ENCODE measurements at regions not wholly inside any gene's neighbourhood (a gene's known extent, or its start where the extent isn't known, plus 50 kb on each side); places are given as distances from the start of the nearest gene placed in this dataset.

DNA sequence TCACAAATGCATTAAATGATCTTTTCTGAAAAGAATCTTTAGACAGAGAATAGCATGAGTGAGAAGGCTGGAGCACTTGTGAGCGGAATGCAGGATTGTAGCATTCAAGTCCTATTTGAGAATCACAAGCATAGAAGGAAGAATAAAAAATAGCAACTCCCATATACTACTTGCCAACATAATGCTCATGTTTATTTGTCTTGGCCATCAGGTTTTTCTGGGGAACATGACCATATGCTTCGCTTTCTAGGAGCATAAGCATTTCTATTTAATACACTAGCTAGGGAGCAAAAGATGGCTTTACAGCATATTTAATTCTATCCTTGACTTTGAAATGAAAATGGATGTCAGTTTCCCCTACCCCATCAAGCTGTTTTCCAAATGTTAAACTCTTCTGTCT lies 170.3 kb upstream of the MITF start:
- DNase-seq (ENCODE audit: low read depth in 2 of 2): no peak

DNA sequence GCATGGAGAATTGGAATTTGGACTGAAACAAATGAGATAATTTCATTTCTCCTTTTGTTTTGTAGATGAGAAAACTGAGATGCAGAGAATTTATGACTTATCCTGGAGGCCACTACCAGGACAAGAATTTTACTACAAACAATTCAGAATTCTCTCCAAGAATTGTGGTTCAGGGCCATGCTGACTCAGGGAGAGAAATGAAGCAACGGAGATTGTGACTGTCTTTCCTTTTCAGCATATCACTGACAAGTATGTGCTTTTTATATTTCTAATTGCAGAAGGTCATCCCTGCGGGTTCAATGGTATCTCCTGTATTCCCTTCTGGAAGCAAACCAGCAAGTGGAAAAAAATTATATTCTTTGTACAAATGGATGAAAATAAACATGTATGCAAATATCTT lies 170.8 kb upstream of the MITF start:
- no peak for DNase-seq (ENCODE audit: low read depth in 2 of 2)

DNA sequence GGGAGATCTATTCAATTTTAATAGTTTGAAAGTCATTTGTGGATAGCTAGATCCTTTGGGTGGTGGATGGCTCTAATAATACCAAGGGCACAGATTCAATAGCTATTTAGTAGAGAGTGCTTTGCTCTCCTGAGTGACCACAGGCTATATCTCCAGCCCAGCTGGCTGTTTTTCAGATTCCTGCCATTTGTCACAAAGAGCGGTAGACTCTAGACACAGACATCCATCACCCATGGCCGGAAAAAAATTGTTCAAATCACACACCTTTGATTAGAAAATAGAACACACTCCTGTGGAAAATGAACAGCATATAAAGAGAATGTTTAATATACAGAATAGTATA lies 171.6 kb upstream of the MITF start:
- no peak for DNase-seq (ENCODE audit: low read depth in 2 of 2)

DNA sequence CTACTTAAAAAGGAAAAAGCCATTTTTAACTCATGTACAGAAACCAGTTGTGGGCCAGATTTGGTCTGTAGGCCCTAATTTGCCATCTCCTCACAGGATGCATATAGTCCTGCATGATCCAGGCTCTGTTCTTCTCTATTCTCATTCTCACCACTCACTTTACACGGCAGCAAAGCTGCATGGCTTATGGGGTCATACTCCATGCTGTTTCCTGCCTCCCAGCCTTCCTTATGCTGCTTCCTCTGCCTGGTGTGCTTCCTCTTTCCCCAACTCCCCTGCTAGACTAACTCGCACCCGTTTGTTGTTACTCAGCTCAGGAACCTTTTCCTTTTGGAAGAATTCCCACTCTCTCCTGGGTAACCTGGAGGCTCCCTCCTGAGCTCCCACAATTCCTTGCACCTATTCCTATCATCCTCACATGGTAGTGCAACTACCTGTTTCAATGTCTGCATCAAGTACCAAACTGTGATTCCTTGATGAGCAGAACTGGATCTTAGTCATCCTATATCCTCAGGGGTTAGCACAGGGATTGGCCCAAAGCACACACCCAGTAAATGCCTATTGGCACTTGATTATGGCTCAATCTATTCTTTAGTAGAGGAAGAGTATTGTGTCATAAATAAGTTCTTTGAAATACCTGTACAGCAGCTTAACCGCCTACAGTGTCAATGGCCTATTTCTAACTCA lies 172.1 kb upstream of the MITF start:
- DNase-seq (ENCODE audit: low read depth in 2 of 2): no peak

DNA sequence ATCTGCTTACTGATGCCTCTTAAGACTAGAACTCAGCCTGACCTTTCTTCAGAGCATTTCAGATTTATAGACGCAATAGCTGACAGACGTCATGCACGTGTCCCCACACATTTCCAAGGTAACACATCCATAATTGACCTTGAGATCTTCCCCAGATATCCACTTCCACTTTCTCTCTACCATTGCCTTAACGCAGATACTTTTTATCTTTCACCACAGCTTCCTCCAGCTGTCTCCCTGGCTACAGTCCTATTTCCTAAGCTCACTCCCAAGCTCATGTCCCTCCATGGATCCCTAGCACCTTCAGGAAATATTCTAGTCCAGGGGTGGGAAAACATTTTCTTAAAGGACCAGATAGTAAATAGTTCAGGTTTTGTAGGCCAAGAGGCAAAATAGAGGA lies 173.0 kb upstream of the MITF start:
- no peak for DNase-seq (ENCODE audit: low read depth in 2 of 2)

DNA sequence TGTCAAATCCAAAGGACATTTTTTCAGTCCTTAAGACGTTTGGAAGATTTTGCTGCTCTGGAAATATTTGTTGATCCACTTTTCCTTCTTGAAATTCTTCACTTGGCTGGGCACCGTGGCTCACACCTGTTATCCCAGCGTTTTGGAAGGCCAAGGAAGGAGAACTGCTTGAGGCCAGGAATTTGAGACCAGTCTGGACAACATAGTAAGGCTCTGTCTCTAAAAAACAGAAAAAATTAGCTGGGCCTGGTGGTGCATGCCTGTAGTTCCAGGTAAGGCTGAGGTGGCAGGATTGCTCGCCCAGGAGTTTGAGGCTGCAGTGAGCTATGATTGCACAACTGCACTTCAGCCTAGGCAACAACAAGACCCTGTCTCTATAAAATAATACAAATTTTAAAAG lies 173.9 kb upstream of the MITF start:
- DNase-seq (ENCODE audit: low read depth in 2 of 2): no peak

DNA sequence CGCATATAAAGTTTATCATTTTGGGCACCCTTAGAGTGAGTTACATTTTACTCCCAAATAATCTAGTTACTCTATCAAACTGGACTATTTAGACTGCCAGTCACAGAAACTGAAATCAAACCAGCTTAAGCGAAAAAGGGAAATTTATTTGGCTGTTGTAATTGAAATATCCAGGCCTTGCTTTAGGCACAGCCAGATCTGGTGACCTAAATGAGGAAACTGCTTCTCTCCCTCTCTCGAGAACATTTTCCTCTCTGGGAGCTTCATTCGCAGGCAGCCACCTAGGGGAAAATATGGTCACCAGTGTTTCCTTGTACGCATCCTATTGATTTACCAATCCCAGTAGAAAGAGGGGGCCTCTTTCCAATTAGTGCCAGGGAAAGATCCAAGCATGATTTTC lies 175.3 kb upstream of the MITF start:
- no peak for DNase-seq (ENCODE audit: low read depth in 2 of 2)

DNA sequence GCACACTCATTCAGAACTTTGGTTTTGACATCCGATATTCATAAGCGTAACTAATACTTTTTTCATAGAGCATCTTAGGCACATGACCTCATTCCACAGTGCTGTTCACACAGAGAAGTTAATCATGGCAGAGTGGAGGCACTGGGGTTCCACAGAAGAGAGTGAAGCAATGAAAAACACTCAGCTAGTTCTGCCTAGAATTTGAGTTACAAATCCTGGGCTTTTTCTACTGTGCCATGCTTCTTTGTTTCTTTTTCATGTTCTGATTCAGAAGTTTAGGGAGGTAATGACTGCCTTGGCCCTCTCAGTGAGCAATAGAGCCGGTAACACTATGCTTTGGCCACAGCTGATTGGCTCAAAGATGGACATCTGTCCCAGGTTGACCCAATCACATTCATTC lies 176.1 kb upstream of the MITF start:
- DNase-seq (ENCODE audit: low read depth in 2 of 2): no peak

DNA sequence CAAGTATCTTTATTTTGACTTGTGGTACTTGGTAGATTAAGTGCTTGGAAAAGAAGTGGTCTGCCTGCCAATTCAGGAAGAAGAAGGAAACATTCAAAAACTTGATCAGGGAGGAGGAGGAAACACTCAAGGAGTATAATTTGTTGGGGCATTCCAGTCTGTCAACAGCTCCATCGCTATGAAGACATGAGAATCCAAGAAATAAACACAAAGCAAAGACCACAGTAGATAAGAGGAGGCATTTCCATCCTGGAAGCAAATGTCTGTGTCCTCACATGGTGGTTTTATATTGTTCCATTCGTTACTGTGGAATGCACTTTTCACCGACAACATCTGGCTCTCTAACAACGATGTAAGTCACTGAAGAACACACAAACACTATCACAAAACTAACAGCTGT lies 176.1 kb upstream of the FRMD4B start:
- no peak for DNase-seq (ENCODE audit: low read depth in 2 of 2)

DNA sequence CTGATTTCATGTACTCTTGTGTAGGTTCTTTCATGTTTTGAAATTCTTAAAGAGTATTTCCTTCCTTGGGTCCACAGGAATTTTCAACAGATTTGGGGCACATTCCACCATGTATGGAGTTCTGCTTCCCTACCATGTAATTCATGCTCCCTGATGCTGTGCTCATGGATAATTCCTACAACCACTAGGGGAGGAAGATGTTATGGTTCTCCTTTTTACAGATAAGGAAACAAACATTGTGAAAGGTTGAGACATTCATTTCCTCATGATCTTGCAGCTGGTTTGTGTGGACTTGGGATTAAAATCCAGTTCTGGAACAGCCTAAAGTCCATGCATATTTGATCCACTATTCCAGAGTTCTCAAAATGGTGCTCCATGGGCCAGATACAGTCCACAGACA lies 174.9 kb upstream of the FRMD4B start:
- no peak for DNase-seq (ENCODE audit: low read depth in 2 of 2)

DNA sequence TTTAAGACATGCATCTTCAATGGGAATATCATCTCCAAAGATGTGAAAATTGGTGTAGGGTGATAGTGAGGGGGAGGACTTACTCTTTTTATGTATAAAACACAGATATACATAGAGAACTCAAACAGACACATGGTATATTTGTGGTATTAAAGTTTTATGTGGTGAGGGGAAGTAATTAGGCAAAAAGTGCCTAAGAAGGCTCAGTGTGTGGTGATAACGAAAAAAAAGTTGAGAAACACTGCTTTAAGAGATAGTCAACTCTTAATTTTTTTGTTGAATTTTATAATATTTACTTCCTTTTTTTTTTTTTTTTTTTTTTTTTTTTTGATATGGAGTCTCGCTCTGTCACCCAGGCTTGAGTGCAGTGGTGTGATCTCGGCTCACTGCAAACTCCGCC lies 174.2 kb upstream of the FRMD4B start:
- DNase-seq (ENCODE audit: low read depth in 2 of 2): no peak

DNA sequence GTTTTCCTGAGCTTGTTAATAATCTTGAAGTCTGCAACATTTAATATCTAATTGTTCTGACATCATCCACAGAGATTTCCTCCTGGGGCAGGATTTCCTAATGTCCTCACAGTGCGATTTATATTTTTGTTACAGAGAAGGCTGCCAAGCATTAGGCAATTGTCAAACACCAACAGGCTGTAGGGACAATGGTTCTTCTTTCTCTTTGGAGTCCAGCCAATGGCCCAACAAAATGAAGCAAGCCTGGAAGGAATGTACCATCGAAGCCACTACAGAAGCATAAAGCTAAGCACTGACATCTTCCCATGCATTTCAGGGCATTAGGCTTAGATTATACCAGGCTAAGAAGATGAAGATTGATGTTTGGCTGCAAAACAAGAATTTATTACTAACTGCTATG lies 173.0 kb upstream of the FRMD4B start:
- no peak for DNase-seq (ENCODE audit: low read depth in 2 of 2)

DNA sequence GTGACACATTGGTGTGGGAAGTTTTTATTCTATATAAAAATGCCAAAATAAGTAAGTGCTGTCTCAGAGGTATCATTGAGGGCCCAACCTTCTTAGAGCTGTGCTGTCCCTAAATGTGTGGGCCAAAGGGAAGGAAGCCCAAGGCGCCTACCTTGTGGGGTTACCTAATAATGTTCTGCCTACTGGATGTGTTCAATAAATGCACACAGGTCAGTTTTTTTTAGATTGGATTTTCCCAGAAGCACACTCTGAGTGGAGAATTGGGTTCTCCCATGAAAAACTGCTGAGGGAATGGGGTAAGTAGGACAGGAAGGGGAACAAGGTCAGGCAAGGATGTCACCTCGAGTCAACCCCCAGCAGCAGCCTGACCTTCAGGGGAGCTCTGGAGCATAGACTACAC lies 168.7 kb upstream of the FRMD4B start:
- no peak for DNase-seq (ENCODE audit: low read depth in 2 of 2)

DNA sequence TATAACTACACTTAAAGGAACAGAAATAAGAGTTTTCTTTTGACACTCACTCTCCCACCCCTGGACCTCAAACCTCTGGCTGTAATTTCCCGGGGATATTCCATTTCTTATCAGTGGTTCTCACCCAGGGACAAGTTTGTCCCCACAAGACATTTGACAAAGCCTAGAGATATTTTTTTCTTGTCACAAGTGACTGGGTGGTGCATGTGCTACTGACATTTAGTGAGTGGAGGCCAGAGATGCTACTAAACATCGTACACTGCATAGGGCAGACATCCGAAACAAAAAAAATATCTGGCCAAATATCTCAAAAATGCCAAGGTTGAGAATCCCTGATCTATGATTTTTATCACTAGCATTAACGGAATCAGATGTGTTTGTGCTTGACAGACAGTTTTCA lies 168.0 kb upstream of the FRMD4B start:
- DNase-seq (ENCODE audit: low read depth in 2 of 2): no peak

DNA sequence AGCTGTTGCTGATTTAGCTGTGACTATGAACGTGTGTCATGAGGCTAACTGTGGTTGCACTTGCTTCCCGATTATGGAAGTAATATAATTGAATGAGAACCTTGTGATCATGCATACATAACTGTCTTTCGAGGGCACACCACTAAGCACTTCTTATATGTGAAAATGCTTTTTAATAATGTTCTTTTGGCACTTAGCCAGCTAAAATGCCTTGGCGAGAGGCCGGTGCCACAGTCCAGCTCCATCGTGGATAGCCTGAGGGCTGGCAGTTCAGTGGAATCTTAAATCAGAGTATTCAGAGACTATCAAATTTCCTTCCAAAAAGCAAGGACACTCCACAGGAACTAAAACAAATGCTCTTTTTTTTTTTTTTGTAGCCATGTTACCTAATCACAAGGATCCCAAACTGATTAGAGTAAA lies 161.6 kb upstream of the FRMD4B start:
- DNase-seq (ENCODE audit: low read depth in 2 of 2): no peak

DNA sequence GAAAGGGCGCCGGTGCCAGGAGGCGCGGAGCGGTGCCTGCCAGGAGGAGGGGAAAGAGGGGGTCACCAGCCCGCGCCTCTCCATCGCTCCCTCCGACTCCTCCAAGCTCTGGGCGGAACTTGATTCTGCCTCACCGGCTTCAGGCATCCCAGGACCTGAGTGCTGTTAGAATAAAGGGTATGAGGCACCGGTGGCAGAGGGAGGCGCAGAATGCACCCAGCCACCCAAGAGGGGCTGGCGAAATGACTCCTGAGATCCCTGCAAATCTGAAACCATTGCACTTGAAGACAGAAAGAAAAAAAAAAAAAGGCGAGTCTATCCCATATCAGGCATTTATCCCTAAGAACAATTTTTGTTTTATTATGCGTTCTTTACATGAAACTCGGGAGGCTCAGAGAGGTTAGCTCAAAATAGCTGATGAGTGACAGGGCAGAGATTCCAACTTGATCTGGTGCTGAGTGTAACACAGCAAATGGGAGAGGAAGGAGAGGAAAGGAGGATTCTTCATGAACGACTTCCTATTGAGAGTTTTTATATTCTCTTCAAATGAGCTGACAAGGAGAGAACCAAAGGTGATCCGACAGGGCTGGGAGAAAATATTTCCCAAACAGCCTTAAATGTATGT lies 157.0 kb upstream of the FRMD4B start:
- no peak for DNase-seq (ENCODE audit: low read depth in 2 of 2)

DNA sequence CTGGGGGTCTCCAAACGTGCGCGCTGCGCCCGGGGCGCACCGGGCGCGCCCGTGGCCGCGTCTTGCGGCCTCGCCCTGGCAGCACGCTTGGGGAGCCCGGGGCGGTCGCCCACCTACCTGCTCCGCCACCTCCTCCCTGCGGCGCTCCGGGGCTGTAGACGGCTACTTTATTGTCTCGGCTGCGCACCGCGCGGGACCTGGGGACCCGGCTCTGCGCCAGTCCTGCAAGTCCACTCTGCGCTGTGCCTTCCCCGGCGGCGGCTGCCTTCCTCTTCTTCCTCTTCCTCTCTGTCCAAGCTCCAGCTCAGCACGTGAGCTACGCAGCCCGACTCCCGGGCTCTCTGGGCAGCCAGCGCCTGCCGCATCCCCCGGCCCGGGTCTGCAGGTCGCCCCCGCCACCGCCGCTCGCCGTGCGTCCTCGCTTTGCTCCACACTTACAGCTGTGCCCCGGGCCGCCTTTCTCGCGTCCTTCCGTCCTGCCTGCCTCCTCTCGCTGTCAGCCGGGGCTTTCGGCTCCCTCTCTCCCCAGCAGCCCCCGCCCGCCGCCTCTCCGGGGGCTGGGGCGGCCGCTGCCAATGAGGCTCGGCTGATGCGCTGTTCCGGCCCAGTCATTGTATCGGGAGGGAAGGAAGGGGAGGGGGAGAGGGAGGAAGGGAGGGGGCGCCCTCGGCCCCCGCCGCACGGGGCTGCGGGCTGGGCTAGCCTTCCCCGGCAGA lies 156.4 kb upstream of the FRMD4B start:
- no peak for DNase-seq (ENCODE audit: low read depth in 2 of 2)

DNA sequence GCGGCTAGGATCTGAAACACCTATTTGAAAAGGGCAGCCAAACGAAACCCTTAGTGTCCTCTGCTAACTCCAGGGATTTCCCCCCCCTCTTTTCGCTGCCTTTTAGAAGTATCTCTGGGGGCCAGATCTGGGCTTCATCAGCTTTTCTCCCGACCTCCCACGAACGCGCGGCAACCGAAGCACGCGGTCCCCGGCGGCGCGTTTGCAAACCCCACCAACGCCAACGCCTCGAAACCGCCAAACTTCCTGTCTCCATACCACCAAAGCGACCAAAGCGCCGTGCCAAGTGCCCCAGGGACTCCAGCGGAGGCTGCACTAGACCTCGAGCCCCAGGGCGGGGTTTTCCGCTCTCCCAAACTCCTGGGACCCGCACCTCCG lies 155.8 kb upstream of the FRMD4B start:
- no peak for DNase-seq (ENCODE audit: low read depth in 2 of 2)

DNA sequence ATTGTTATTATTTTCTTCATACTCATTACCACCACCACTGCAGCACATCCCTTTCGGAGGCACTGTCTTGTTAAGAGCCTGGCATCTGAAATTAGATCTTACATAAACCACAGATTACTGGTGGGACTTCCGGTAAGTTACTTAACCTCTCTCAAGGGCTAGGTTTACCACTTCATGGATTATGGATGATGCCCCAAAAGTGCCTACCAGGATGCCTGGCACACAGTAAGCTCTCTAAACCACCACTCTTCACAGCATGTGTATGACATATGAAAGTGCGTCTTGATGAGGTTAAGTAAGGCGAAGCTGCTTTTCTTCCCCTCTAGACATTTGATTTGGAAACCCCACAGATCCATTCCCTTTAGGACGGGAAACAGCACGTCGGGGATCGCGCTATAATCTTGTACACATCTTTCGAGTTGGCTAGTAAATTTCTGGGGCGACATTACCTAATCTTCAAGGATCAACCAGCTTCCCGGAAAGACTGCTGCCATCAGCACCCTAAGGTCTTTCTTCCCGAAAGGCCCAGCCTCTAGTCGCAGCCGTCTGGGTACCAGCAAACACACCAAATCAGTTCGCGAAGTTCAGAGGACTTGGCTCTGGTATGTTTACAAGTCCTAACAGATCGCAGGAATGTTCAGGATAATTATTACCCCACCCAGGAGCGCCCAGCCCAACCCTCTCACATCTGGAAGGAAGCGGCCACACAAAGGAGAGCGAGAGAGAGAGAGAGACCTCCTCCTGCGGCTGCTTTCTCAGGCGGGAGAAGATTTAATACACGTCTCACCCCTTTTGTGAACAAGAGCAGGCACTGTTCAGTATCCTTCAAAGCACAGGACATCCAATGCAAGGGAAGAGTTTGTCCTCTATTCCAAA lies 155.1 kb upstream of the FRMD4B start:
- DNase-seq (ENCODE audit: low read depth in 2 of 2): no peak

DNA sequence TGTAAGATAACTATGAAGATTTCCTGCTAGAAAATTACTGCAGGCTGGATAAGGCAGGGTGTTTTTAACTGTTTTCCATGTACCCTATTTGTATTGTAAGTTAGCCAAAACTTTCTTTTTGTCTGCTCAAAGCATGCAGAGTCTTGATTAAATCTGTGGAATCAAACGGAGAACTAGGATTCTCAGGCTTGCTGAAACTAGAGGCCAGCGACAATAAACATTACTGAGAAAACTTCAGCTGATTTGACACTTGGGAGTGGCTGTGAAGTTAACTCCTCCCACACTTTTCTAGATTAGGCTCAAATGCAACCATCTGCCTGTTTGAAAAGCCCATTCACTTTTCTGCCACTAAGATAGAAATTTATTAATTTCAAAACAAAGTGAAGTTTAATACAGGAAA lies 153.2 kb upstream of the FRMD4B start:
- no peak for DNase-seq (ENCODE audit: low read depth in 2 of 2)

DNA sequence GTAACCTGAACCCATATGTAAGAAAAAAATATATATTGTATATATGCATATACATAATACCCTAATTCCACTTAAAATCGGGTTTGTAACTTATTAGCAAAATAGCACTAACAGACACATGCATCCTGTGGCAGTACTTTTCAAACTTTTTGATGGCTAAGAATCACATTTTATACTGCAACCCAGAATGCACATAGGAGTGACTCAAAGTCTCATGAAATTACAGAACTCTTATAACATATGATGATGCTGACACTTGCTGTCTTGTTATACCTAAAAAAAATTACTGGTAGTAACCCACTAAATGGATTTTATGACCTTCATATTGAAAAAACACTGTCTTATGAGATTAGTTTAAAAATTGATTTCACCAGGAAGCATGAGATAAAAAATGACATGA lies 152.4 kb upstream of the FRMD4B start:
- no peak for DNase-seq (ENCODE audit: low read depth in 2 of 2)

DNA sequence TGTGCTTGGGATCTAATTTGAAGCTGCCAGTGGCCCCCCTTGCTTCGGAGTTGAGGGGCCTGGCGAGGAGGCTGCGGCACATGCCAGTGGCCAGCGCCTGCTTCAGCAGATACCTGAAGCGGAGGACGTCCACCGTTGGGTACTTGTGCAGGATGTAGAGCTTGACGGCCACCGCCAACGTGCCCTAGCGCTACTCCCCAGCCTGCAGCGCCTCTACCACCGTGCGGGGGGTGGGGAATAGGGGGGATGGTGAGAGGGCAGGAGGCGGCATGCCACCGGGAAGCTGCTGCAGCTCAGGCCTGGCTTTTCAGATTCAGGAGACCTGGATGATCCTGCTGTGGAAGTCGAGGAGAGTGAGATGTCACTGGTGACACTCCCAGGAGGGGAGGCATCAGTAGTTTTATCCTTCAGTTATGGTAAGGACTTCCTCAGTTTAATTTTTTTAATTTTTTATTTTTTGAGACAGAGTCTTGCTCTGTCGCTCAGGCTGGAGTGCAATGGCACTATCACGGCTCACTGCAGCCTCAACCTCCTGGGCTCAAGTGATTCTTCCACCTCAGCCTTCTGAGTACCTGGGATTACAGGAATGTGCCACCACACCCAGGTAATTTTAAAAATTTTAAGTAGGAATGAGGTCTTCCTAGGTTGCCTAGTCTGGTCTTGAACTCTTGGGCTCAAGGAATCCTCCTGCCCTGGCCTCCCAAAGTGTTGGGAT lies 150.6 kb upstream of the FRMD4B start:
- no peak for DNase-seq (ENCODE audit: low read depth in 2 of 2)
